ENCODE measurements at regions not wholly inside any gene's neighbourhood (a gene's known extent, or its start where the extent isn't known, plus 50 kb on each side); places are given as distances from the start of the nearest gene placed in this dataset.
A peak's percentile ranks its signal among the peaks of the same experiment; 100 is the strongest.
"Not testable (repeated sequence)": the region's sequence is repeated elsewhere in the genome, so short reads cannot be mapped to it uniquely, and the experiment has no call there.

GRCh38 chr6:20263059-20263458 is 50.8 kb upstream of the MBOAT1 start:
- no peak for DNase-seq (ENCODE audit: low read depth in 4 of 4, low spot score in 3 of 4)

GRCh38 chr6:20265842-20266241 is 53.6 kb upstream of the MBOAT1 start:
- no peak for DNase-seq (ENCODE audit: low read depth in 4 of 4, low spot score in 3 of 4)

GRCh38 chr6:20266851-20267608 is 54.8 kb upstream of the MBOAT1 start:
- no peak for DNase-seq (ENCODE audit: low read depth in 4 of 4, low spot score in 3 of 4)

- DNase-seq (ENCODE audit: low read depth in 4 of 4, low spot score in 3 of 4) = no peak
Measured at GRCh38 chr6:20269181-20269580, 56.9 kb upstream of the MBOAT1 start.

- DNase-seq (ENCODE audit: low read depth in 4 of 4, low spot score in 3 of 4) = no peak
Measured at GRCh38 chr6:20271818-20272217, 59.5 kb upstream of the MBOAT1 start.

- no peak for DNase-seq (ENCODE audit: low read depth in 4 of 4, low spot score in 3 of 4)
Measured at GRCh38 chr6:20274137-20274536, 61.9 kb upstream of the MBOAT1 start.

GRCh38 chr6:20275837-20276236 is 63.6 kb upstream of the MBOAT1 start:
- DNase-seq (ENCODE audit: low read depth in 4 of 4, low spot score in 3 of 4) = not testable (repeated sequence)

GRCh38 chr6:20277724-20278123 is 65.5 kb upstream of the MBOAT1 start:
- not testable (repeated sequence) for DNase-seq (ENCODE audit: low read depth in 4 of 4, low spot score in 3 of 4)

GRCh38 chr6:20279051-20279450 is 66.8 kb upstream of the MBOAT1 start:
- no peak for DNase-seq (ENCODE audit: low read depth in 4 of 4, low spot score in 3 of 4)

GRCh38 chr6:20279608-20280287 is 67.5 kb upstream of the MBOAT1 start:
- DNase-seq (ENCODE audit: low read depth in 4 of 4, low spot score in 3 of 4) = no peak

- no peak for DNase-seq (ENCODE audit: low read depth in 4 of 4, low spot score in 3 of 4)
Measured at GRCh38 chr6:20280288-20280621, 68.0 kb upstream of the MBOAT1 start.

GRCh38 chr6:20284672-20285071 is 72.4 kb upstream of the MBOAT1 start:
- DNase-seq (ENCODE audit: low read depth in 4 of 4, low spot score in 3 of 4) = no peak

GRCh38 chr6:20286968-20287565 is 74.8 kb upstream of the MBOAT1 start:
- no peak for DNase-seq (ENCODE audit: low read depth in 4 of 4, low spot score in 3 of 4)

GRCh38 chr6:20291764-20292580 is 79.7 kb upstream of the MBOAT1 start:
- peak; percentile 50 to 68 (median 60) for DNase-seq (ENCODE audit: low read depth in 4 of 4, low spot score in 3 of 4)

- DNase-seq (ENCODE audit: low read depth in 4 of 4, low spot score in 3 of 4) = no peak
Measured at GRCh38 chr6:20292905-20293304, 80.6 kb upstream of the MBOAT1 start.

- no peak for DNase-seq (ENCODE audit: low read depth in 4 of 4, low spot score in 3 of 4)
Measured at GRCh38 chr6:20301256-20301655, 89.0 kb upstream of the MBOAT1 start.

- DNase-seq (ENCODE audit: low read depth in 4 of 4, low spot score in 3 of 4) = no peak
Measured at GRCh38 chr6:20302168-20302567, 89.9 kb upstream of the MBOAT1 start.

- DNase-seq (ENCODE audit: low read depth in 4 of 4, low spot score in 3 of 4) = no peak
Measured at GRCh38 chr6:20302702-20303251, 90.5 kb upstream of the MBOAT1 start.

GRCh38 chr6:20306491-20306890 is 94.2 kb upstream of the MBOAT1 start:
- DNase-seq (ENCODE audit: low read depth in 4 of 4, low spot score in 3 of 4) = no peak

GRCh38 chr6:20309186-20309585 is 92.5 kb upstream of the E2F3 start:
- DNase-seq (ENCODE audit: low read depth in 4 of 4, low spot score in 3 of 4) = no peak

GRCh38 chr6:20310185-20310584 is 91.5 kb upstream of the E2F3 start:
- no peak for DNase-seq (ENCODE audit: low read depth in 4 of 4, low spot score in 3 of 4)

Data from left renal pelvis (tissue), 4 donors.